K562 (cell line): ENCODE measurements at regions not wholly inside any gene's neighbourhood (a gene's known extent, or its start where the extent isn't known, plus 50 kb on each side); places are given as distances from the start of the nearest gene placed in this dataset.

ENCODE experiments used
- CTCF ChIP-seq, 3 experiments: IDR thresholded peaks in 2 of 3; conservative IDR thresholded peaks in 1 of 3; 2 replicates each; pipeline ENCODE4 v1.5.1; 2011 to 2012; ENCODE audit warnings: low read length in 3 of 3, mild to moderate bottlenecking in 3 of 3, control low read depth in 2 of 3, improper control_type of control experiment in 1 of 3, inconsistent platforms in 1 of 3, low read depth in 1 of 3, mixed read lengths in 1 of 3, moderate library complexity in 1 of 3; ENCODE audit not compliant: insufficient read depth in 2 of 3
- CTCFL ChIP-seq: IDR thresholded peaks from 2 replicates; pipeline ENCODE4 v1.6.1; 2011; ENCODE audit warnings: borderline replicate concordance, low read depth, mild to moderate bottlenecking, moderate library complexity, low read length; ENCODE audit not compliant: insufficient read depth, poor library complexity, severe bottlenecking
- KDM1A ChIP-seq, 2 experiments: fragments of 450-650 bp; IDR thresholded peaks; 2 replicates each; pipeline ENCODE4 v1.6.1; 2016; ENCODE audit warnings: mild to moderate bottlenecking in 2 of 2
- RAD21 ChIP-seq, 2 experiments: fragments of 250-450 bp in 1 of 2; fragments of 450-650 bp in 1 of 2; sonication (Bioruptor Pico) in 1 of 2; formaldehyde crosslinking in 1 of 2; IDR thresholded peaks in 1 of 2; conservative IDR thresholded peaks in 1 of 2; 2 replicates each; pipeline versions ENCODE4 v1.4.0 to v1.8.0; 2020 to 2022; ENCODE audit warnings: mild to moderate bottlenecking in 2 of 2, moderate library complexity in 1 of 2
- SMC3 ChIP-seq: conservative IDR thresholded peaks from 2 replicates; pipeline ENCODE4 v1.6.1; 2011; ENCODE audit warnings: low read depth, low read length, improper control_type of control experiment; ENCODE audit not compliant: insufficient read depth
- YBX1 ChIP-seq: fragments of 450-650 bp; IDR thresholded peaks from 2 replicates; pipeline ENCODE4 v1.7.1; 2016; ENCODE audit warnings: mild to moderate bottlenecking
- ZBTB33 ChIP-seq: sonication (generic); formaldehyde crosslinking; IDR thresholded peaks from 2 replicates; pipeline ENCODE4 v1.8.1; 2023; ENCODE audit warnings: mild to moderate bottlenecking, missing genetic modification reagents
- ZKSCAN3 ChIP-seq: fragments of 250-450 bp; sonication (Bioruptor Pico); IDR thresholded peaks from 2 replicates; pipeline ENCODE4 v1.4.0; 2020

- TF ChIP-seq CTCF (IDR thresholded peaks at IDR 0.05 in 2 of 3, conservative IDR thresholded peaks at IDR 0.05 in 1 of 3; ENCODE audit: insufficient read depth in 2 of 3, low read depth in 1 of 3, low read length in 3 of 3) (no peak), ZKSCAN3 (CRISPR knock-in tag) (no peak), SMC3 (no peak), KDM1A (IDR thresholded peaks at IDR 0.05) (no peak), ZBTB33 (no peak), YBX1 (no peak), CTCFL (no peak), RAD21 (CRISPR knock-in tag; conservative IDR thresholded peaks at IDR 0.05 in 1 of 2, IDR thresholded peaks at IDR 0.05 in 1 of 2) (no peak)
These were observed 453.6 kb downstream of the CDH26 start for GRCh38 chr20:60411813-60412212.
